ENCODE measurements at regions not wholly inside any gene's neighbourhood (a gene's known extent, or its start where the extent isn't known, plus 50 kb on each side); places are given as distances from the start of the nearest gene placed in this dataset.

DNA sequence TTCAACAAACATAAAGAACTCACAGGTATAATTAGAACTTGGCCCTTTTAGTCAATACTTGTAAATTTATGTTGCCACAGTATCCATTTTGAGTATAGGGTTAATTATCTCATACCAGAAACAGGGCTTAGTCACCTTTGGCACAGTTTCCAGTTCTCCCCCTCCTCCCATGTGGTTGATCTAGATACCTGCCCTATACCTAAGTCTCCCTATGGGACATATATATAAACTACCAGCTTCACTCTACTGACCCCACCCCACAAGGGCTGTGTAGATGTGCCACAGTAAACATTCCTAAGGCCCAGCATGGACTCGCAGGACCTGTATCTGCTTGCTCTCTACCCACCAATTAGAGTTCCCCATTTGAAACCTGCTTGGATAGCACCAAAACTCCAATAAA, 371.7 kb upstream of the RND3 start:
- TF ChIP-seq, protein P1, sequence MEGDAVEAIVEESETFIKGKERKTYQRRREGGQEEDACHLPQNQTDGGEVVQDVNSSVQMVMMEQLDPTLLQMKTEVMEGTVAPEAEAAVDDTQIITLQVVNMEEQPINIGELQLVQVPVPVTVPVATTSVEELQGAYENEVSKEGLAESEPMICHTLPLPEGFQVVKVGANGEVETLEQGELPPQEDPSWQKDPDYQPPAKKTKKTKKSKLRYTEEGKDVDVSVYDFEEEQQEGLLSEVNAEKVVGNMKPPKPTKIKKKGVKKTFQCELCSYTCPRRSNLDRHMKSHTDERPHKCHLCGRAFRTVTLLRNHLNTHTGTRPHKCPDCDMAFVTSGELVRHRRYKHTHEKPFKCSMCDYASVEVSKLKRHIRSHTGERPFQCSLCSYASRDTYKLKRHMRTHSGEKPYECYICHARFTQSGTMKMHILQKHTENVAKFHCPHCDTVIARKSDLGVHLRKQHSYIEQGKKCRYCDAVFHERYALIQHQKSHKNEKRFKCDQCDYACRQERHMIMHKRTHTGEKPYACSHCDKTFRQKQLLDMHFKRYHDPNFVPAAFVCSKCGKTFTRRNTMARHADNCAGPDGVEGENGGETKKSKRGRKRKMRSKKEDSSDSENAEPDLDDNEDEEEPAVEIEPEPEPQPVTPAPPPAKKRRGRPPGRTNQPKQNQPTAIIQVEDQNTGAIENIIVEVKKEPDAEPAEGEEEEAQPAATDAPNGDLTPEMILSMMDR (conservative IDR thresholded peaks at IDR 0.05), result no peak
- TF ChIP-seq ZFX (IDR thresholded peaks at IDR 0.05), result no peak
